ENCODE measurements at regions not wholly inside any gene's neighbourhood (a gene's known extent, or its start where the extent isn't known, plus 50 kb on each side); places are given as distances from the start of the nearest gene placed in this dataset.

DNA sequence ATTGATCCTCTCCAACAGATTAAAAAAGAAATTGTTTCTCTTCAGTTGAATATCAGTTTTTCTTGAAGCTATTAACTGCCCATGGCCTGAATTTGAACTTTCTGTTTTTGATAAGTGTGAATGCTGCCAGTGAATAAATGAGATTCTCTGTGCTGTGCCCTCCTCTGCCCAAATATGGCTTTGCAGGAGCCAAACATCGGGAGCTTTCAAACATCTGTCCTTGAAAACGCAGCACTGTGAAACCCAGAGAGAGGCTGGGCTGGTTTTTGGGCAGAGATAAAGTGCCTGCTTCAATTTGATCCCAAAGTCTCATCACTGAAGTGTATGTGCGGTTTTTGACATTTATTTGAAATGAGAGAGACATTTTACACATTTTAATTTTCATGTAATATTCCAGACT is 268.3 kb upstream of the SHH start:
- H3K27ac ChIP-seq (ENCODE audit: insufficient read depth, low read length): no peak overlapping the region
- no peak overlapping the region for H3K4ac ChIP-seq (ENCODE audit: low read depth, low read length)
- in situ Hi-C loops (cut with MboI; ENCODE audit: low sequenced_read_pairs) (no loop called here), dilution Hi-C loops (cut with HindIII; ENCODE audit: low sequenced_read_pairs, unreplicated experiment) (no loop called here), intact Hi-C loops (cut with micrococcal nuclease) (no loop called here)
- H2BK5ac ChIP-seq (ENCODE audit: low read depth, low read length, poor library complexity, severe bottlenecking): no peak overlapping the region
- TF ChIP-seq MXI1 (IDR thresholded peaks at IDR 0.05; ENCODE audit: borderline replicate concordance, low read depth, low read length) (no peak), CHD1 (IDR thresholded peaks at IDR 0.05; ENCODE audit: low read depth, low read length) (no peak), MAZ (IDR thresholded peaks at IDR 0.05; ENCODE audit: borderline replicate concordance, low read depth, low read length) (no peak), POLR2A (IDR thresholded peaks at IDR 0.05; ENCODE audit: low read depth, low read length) (no peak), CEBPB (IDR thresholded peaks at IDR 0.05; ENCODE audit: low read depth, low read length) (no peak)
- TF ChIP-seq, protein P1, sequence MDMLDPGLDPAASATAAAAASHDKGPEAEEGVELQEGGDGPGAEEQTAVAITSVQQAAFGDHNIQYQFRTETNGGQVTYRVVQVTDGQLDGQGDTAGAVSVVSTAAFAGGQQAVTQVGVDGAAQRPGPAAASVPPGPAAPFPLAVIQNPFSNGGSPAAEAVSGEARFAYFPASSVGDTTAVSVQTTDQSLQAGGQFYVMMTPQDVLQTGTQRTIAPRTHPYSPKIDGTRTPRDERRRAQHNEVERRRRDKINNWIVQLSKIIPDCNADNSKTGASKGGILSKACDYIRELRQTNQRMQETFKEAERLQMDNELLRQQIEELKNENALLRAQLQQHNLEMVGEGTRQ (IDR thresholded peaks at IDR 0.05; ENCODE audit: low read depth, low read length): no peak
- no peak overlapping the region for H3K23ac ChIP-seq (ENCODE audit: low read depth, low read length)
- no peak overlapping the region for H3K4me3 ChIP-seq (ENCODE audit: insufficient read depth, low read depth, low read length)
- no peak for ATAC-seq (ENCODE audit: low read depth)
- H4K91ac ChIP-seq (ENCODE audit: insufficient read depth, low read depth, low read length): no peak overlapping the region
- H3K56ac ChIP-seq (ENCODE audit: extremely low read depth, insufficient read depth, low read length): no peak overlapping the region
- no peaks in the 10 kb centered on the region for H3K9me1 ChIP-seq (ENCODE audit: insufficient read depth, low read length)
- no peaks in the 10 kb centered on the region for H3K27me3 ChIP-seq (ENCODE audit: control insufficient read depth, insufficient read depth, low read length)
- H3K9ac ChIP-seq (ENCODE audit: low read depth, low read length): no peak overlapping the region
- no peak overlapping the region for H2BK20ac ChIP-seq (ENCODE audit: low read depth, low read length)
- no peak overlapping the region for H4K5ac ChIP-seq (ENCODE audit: low read depth, low read length)
- no peak overlapping the region for H3K4me2 ChIP-seq (ENCODE audit: low read depth, low read length)
- H4K8ac ChIP-seq (ENCODE audit: low read depth in 2 of 2, low read length in 2 of 2): no peak overlapping the region
- H2AK5ac ChIP-seq (ENCODE audit: low read depth, low read length): no peak overlapping the region
- ChIA-PET POLR2A (ENCODE audit: unreplicated experiment) (no interaction called here), CTCF (no interaction called here)
- BruUV-seq (replicated peaks): no TSS peak
- DNase-seq: no peak
- H2BK120ac ChIP-seq (ENCODE audit: low read depth, low read length): no peak overlapping the region
- H3K36me3 ChIP-seq (ENCODE audit: control insufficient read depth, insufficient read depth, low read length): no peaks in the 10 kb centered on the region
- H3K14ac ChIP-seq (replicated peaks; ENCODE audit: low read depth, low read length): no peak overlapping the region
- peaks cover 17% of the 10 kb centered on the region for H3K9me3 ChIP-seq (ENCODE audit: control insufficient read depth, insufficient read depth, low read length)
- no peak overlapping the region for H3K18ac ChIP-seq (ENCODE audit: low read depth, low read length)
- no peaks in the 10 kb centered on the region for H3K4me1 ChIP-seq (ENCODE audit: control insufficient read depth, insufficient read depth, low read length)
- H2BK15ac ChIP-seq (ENCODE audit: low read depth, low read length): no peak overlapping the region
- H2AFZ ChIP-seq (replicated peaks; ENCODE audit: low read length, poor library complexity): no peak overlapping the region
- no peak overlapping the region for H2AK9ac ChIP-seq (replicated peaks; ENCODE audit: low read depth, low read length, poor library complexity)
- no peaks in the 10 kb centered on the region for H4K20me1 ChIP-seq (ENCODE audit: insufficient read depth, low read length)
- no peaks in the 10 kb centered on the region for H3K79me1 ChIP-seq (ENCODE audit: low read depth in 1 of 2, low read length in 2 of 2)
- WGBS, 2 experiments (ENCODE audit: extremely low coverage in 2 of 2, insufficient read length in 1 of 2): no CpG with 5 or more reads among the region's 3 CpGs
